ENCODE measurements at regions not wholly inside any gene's neighbourhood (a gene's known extent, or its start where the extent isn't known, plus 50 kb on each side); places are given as distances from the start of the nearest gene placed in this dataset.
"Not testable (repeated sequence)": the region's sequence is repeated elsewhere in the genome, so short reads cannot be mapped to it uniquely, and the experiment has no call there.

- DNase-seq (ENCODE audit: insufficient read length) (no peak), FAIRE-seq (no peak)
- TF ChIP-seq TAF1 (IDR thresholded peaks at IDR 0.05; ENCODE audit: borderline replicate concordance, low read depth, low read length) (no peak), POLR2A (IDR thresholded peaks at IDR 0.05; ENCODE audit: low read depth, low read length) (no peak), POLR2AphosphoS5 (IDR thresholded peaks at IDR 0.05; ENCODE audit: low read depth, low read length) (no peak)
These were observed 73.8 kb upstream of the RTL6 start for GRCh38 chr22:44571566-44572413.

GRCh38 chr22:44570476-44571445 lies 72.7 kb upstream of the RTL6 start:
- no peak for DNase-seq (ENCODE audit: insufficient read length)

GRCh38 chr22:44569561-44569991 lies 71.5 kb upstream of the RTL6 start:
- TF ChIP-seq POLR2A (IDR thresholded peaks at IDR 0.05; ENCODE audit: low read depth, low read length) (no peak), POLR2AphosphoS5 (IDR thresholded peaks at IDR 0.05; ENCODE audit: low read depth, low read length) (no peak), TAF1 (IDR thresholded peaks at IDR 0.05; ENCODE audit: borderline replicate concordance, low read depth, low read length) (no peak)
- DNase-seq (ENCODE audit: insufficient read length) (no peak), FAIRE-seq (no peak)

More at GRCh38 chr22:44570476-44571445, 72.7 kb upstream of the RTL6 start:
- FAIRE-seq: no peak
- TF ChIP-seq TAF1 (IDR thresholded peaks at IDR 0.05; ENCODE audit: borderline replicate concordance, low read depth, low read length): no peak
- no peak for TF ChIP-seq POLR2A (IDR thresholded peaks at IDR 0.05; ENCODE audit: low read depth, low read length)
- no peak for TF ChIP-seq POLR2AphosphoS5 (IDR thresholded peaks at IDR 0.05; ENCODE audit: low read depth, low read length)

GRCh38 chr22:44567846-44568493 lies 69.9 kb upstream of the RTL6 start:
- no peak for TF ChIP-seq POLR2AphosphoS5 (IDR thresholded peaks at IDR 0.05; ENCODE audit: low read depth, low read length)
- DNase-seq (ENCODE audit: insufficient read length) (no peak), FAIRE-seq (peak; percentile 63)

DNA sequence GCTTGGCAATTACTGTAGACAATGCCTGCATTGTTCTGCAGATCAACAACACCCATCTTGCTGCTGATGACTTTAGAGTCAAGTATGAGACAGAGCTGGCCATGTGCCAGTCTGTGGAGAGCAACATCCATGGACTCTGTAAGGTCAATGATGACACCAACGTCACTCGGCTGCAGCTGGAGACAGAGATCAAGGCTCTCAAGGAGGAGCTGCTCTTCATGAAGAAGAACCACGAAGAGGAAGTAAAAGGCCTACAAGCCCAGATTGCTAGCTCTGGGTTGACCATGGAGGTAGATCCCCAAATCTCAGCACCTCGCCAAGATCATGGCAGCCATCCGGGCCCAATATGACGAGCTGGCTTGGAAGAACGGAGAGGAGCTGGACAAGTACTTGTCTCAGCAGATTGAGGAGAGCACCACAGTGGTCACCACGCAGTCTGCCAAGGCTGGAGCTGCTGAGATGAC lies 69.4 kb upstream of the RTL6 start:
- not testable (repeated sequence) for DNase-seq (ENCODE audit: insufficient read length); FAIRE-seq

DNA sequence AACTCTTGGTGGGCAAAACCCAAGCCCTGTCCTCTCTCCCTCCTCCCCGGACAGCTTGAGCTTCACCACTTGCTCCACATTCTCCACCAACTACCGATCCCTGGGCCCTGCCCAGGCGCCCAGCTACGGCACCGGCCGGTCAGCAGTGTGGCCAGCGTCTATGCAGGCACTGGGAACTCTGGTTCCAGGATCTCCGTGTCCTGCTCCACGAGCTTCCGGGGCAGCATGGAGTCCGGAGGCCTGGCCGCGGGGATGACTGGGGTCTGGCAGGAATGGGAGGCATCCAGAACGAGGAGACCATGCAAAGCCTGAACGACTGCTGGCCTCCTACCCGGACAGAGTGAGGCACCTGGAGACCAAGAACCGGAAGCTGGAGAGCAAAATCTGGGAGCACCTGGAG lies 68.9 kb upstream of the RTL6 start:
- DNase-seq (ENCODE audit: insufficient read length): no peak
- no peak for FAIRE-seq
- TF ChIP-seq POLR2AphosphoS5 (IDR thresholded peaks at IDR 0.05; ENCODE audit: low read depth, low read length) (no peak), TAF1 (IDR thresholded peaks at IDR 0.05; ENCODE audit: borderline replicate concordance, low read depth, low read length) (no peak), POLR2A (IDR thresholded peaks at IDR 0.05; ENCODE audit: low read depth, low read length) (no peak)

- not testable (repeated sequence) for DNase-seq (ENCODE audit: insufficient read length); FAIRE-seq
These were observed 64.6 kb upstream of the RTL6 start for GRCh38 chr22:44562651-44563050.

DNA sequence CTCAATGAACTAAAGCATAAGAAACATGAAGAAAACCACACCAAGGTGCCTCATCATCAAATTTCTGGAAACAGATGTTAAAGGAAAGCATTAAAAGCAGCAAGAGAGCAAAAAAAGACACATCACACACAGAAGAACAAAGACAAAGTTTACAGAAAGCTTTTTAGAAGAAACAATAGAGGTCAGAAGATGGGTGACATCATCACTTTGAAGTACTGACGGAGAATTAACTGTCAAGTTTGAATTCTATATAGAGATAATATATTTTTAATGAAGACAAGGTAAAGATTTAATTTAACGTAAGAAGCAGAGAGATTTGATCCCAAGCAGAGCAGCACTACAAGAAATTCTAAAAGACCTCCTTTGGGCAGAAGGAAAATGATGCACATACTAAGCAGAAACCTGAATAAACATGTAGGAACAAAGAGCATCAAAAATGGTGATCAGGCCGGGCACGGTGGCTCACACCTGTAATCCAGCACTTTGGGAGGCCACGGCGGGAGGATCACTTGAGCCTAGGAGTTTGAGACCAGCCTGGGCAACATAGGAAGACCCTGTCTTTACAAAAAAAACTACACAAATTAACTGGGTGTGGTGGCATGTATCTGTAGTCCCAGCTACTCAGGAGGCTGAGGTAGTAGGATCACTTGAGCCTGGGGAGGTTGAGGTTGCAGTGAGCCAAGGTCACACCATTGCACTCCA lies 63.3 kb upstream of the RTL6 start:
- TF ChIP-seq POLR2A (IDR thresholded peaks at IDR 0.05; ENCODE audit: low read depth, low read length): no peak
- no peak for TF ChIP-seq TAF1 (IDR thresholded peaks at IDR 0.05; ENCODE audit: borderline replicate concordance, low read depth, low read length)
- no peak for TF ChIP-seq POLR2AphosphoS5 (IDR thresholded peaks at IDR 0.05; ENCODE audit: low read depth, low read length)
- FAIRE-seq: no peak
- no peak for DNase-seq (ENCODE audit: insufficient read length)

DNA sequence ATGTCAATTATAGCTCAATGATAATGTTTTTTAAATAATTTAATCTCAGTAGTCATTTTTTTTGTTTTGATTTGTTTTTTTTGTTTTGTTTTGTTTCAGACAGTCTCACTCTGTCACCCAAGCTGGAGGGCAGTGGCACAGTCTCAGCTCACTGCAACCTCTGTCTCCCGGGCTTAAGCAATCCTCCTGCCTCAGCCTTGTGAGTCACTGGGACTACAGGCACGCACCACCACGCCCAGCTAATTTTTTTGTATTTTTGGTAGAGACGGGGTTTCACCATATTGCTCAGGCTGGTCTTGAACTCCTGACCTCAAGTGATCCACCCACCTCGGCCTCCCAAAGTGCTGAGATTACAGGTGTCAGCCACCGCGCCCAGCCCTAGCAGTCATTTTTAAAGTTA lies 60.6 kb upstream of the RTL6 start:
- DNase-seq (ENCODE audit: insufficient read length); FAIRE-seq: not testable (repeated sequence)

DNA sequence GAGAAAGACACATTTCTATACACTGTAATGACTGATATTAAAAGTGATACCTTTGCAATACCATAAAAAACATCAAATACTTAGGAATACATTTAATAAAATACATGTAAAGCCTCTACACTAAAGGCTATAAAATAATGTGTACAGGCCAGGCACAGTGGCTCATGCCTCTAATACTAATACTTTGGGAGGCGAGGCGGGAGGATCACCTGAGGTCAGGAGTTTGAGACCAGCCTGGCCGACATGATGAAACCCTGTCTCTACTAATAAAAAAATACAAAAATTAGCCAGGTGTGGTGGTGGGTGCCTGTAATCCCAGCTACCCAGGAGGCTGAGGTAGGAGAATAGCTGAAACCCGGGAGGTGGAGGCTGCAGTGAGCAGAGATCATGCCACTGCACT lies 59.8 kb upstream of the RTL6 start:
- not testable (repeated sequence) for FAIRE-seq

GRCh38 chr22:44557064-44557748 lies 59.2 kb upstream of the RTL6 start:
- no peak for FAIRE-seq

More for the DNA sequence above, 59.8 kb upstream of the RTL6 start:
- DNase-seq (ENCODE audit: insufficient read length): not testable (repeated sequence)

More at GRCh38 chr22:44557064-44557748, 59.2 kb upstream of the RTL6 start:
- no peak for TF ChIP-seq POLR2A (IDR thresholded peaks at IDR 0.05; ENCODE audit: low read depth, low read length)
- no peak for TF ChIP-seq POLR2AphosphoS5 (IDR thresholded peaks at IDR 0.05; ENCODE audit: low read depth, low read length)
- TF ChIP-seq TAF1 (IDR thresholded peaks at IDR 0.05; ENCODE audit: borderline replicate concordance, low read depth, low read length): no peak
- no peak for DNase-seq (ENCODE audit: insufficient read length)
